ENCODE measurements at regions not wholly inside any gene's neighbourhood (a gene's known extent, or its start where the extent isn't known, plus 50 kb on each side); places are given as distances from the start of the nearest gene placed in this dataset.
A peak's percentile ranks its signal among the peaks of the same experiment; 100 is the strongest.

GRCh38 chr9:87441251-87441650 is 56.4 kb upstream of the DAPK1 start:
- Histone ChIP-seq H3F3A (ENCODE audit: insufficient read depth, low read depth) (no peaks in the 10 kb centered on the region), H3K9me3 (ENCODE audit: insufficient read depth, low read depth) (no peaks in the 10 kb centered on the region), H3K79me2 (ENCODE audit: low read depth) (no peaks in the 10 kb centered on the region), H3K4me1 (replicated peaks; ENCODE audit: insufficient read depth) (no peaks in the 10 kb centered on the region; the same call in 1 of the 2 replicates), H4K20me1 (ENCODE audit: insufficient read depth) (no peaks in the 10 kb centered on the region), H2AFZ (no peak overlapping the region), H3K27ac (no peak overlapping the region), H3K27me3 (ENCODE audit: insufficient read depth, low read depth) (no peaks in the 10 kb centered on the region), H3K4me2 (no peak overlapping the region), H3K9me2 (ENCODE audit: insufficient read depth) (no peaks in the 10 kb centered on the region), H3K4me3 (no peak overlapping the region), H3K36me3 (ENCODE audit: low read depth) (no peaks in the 10 kb centered on the region)
- POLR2A ChIA-PET (ENCODE audit: unreplicated experiment): no interaction called here
- CTCF ChIA-PET: no interaction called here
- intact Hi-C loops (cut with micrococcal nuclease; ENCODE audit: unreplicated experiment): loop anchor here (5.0 kb wide), 1 partner anchor 56 kb away; the partner anchor contains the start of gene DAPK1
- no TSS peak for BruUV-seq (replicated peaks)
- no peak for TF ChIP-seq CTCF (conservative IDR thresholded peaks at IDR 0.05)
- TF ChIP-seq EZH2 (IDR thresholded peaks at IDR 0.05; ENCODE audit: low read depth): no peak
- no peak for DNase-seq

GRCh38 chr9:87442451-87442850 is 55.2 kb upstream of the DAPK1 start:
- TF ChIP-seq EZH2 (IDR thresholded peaks at IDR 0.05; ENCODE audit: low read depth) (no peak), CTCF (conservative IDR thresholded peaks at IDR 0.05) (no peak)
- Histone ChIP-seq H3K4me3 (no peak overlapping the region), H3K4me1 (replicated peaks; ENCODE audit: insufficient read depth) (no peaks in the 10 kb centered on the region; the same call in 1 of the 2 replicates), H4K20me1 (ENCODE audit: insufficient read depth) (no peaks in the 10 kb centered on the region), H3K27me3 (ENCODE audit: insufficient read depth, low read depth) (no peaks in the 10 kb centered on the region), H3K9me3 (ENCODE audit: insufficient read depth, low read depth) (no peaks in the 10 kb centered on the region), H3K9me2 (ENCODE audit: insufficient read depth) (no peaks in the 10 kb centered on the region), H3K4me2 (no peak overlapping the region), H3K27ac (no peak overlapping the region), H3K79me2 (ENCODE audit: low read depth) (no peaks in the 10 kb centered on the region), H3F3A (ENCODE audit: insufficient read depth, low read depth) (no peaks in the 10 kb centered on the region), H3K36me3 (ENCODE audit: low read depth) (no peaks in the 10 kb centered on the region), H2AFZ (no peak overlapping the region)
- intact Hi-C loops (cut with micrococcal nuclease; ENCODE audit: unreplicated experiment): loop anchor here (5.0 kb wide), 1 partner anchor 55 kb away; the partner anchor contains the start of gene DAPK1
- BruUV-seq (replicated peaks): no TSS peak
- ChIA-PET POLR2A (ENCODE audit: unreplicated experiment) (no interaction called here), CTCF (no interaction called here)
- DNase-seq: peak in 1 of 2 experiments; percentile 61

- Histone ChIP-seq H3K27ac (no peak overlapping the region), H2AFZ (no peak overlapping the region), H3K9me2 (ENCODE audit: insufficient read depth) (no peaks in the 10 kb centered on the region), H3K36me3 (ENCODE audit: low read depth) (no peaks in the 10 kb centered on the region), H3K79me2 (ENCODE audit: low read depth) (no peaks in the 10 kb centered on the region), H4K20me1 (ENCODE audit: insufficient read depth) (no peaks in the 10 kb centered on the region), H3K9me3 (ENCODE audit: insufficient read depth, low read depth) (no peaks in the 10 kb centered on the region), H3K4me1 (replicated peaks; ENCODE audit: insufficient read depth) (no peaks in the 10 kb centered on the region; the same call in 1 of the 2 replicates), H3F3A (ENCODE audit: insufficient read depth, low read depth) (no peaks in the 10 kb centered on the region), H3K4me2 (no peak overlapping the region), H3K4me3 (no peak overlapping the region), H3K27me3 (ENCODE audit: insufficient read depth, low read depth) (no peaks in the 10 kb centered on the region)
- no TSS peak for BruUV-seq (replicated peaks)
- intact Hi-C loops (cut with micrococcal nuclease; ENCODE audit: unreplicated experiment): loop anchor here (5.0 kb wide), 1 partner anchor 54 kb away; the partner anchor contains the start of gene DAPK1
- DNase-seq: no peak
- no peak for TF ChIP-seq CTCF (conservative IDR thresholded peaks at IDR 0.05)
- TF ChIP-seq EZH2 (IDR thresholded peaks at IDR 0.05; ENCODE audit: low read depth): no peak
- ChIA-PET POLR2A (ENCODE audit: unreplicated experiment) (no interaction called here), CTCF (no interaction called here)
Observed at GRCh38 chr9:87443006-87443405, 54.7 kb upstream of the DAPK1 start.
